ENCODE measurements at regions not wholly inside any gene's neighbourhood (a gene's known extent, or its start where the extent isn't known, plus 50 kb on each side); places are given as distances from the start of the nearest gene placed in this dataset.

- DNase-seq = no peak
- no peaks in the 10 kb centered on the region for H3K36me3 ChIP-seq (ENCODE audit: insufficient read depth, low read length)
- no peak overlapping the region for H3K4me3 Mint-ChIP-seq
- H3K9me3 Mint-ChIP-seq = no peaks in the 10 kb centered on the region
- no peaks in the 10 kb centered on the region for H3K36me3 Mint-ChIP-seq (ENCODE audit: low read depth)
- ChIA-PET CTCF (no interaction called here), POLR2A (no interaction called here)
- ATAC-seq (ENCODE audit: poor library complexity) = no peak
- H3K4me1 ChIP-seq (ENCODE audit: insufficient read depth, low read length) = peaks cover 14% of the 10 kb centered on the region
- intact Hi-C loops (cut with DNase I, micrococcal nuclease) = loop anchor here (2.0 to 10.0 kb wide), 3 partner anchors 369 to 451 kb away; no protein-coding TSS in a partner anchor
- peaks cover 41% of the 10 kb centered on the region for H3K27me3 Mint-ChIP-seq
- H3K27me3 ChIP-seq (ENCODE audit: control insufficient read depth in 1 of 2, insufficient read depth in 2 of 2, low read length in 2 of 2) = peaks cover 18 to 42% of the 10 kb centered on the region in 2 experiments
- H3K4me1 Mint-ChIP-seq (ENCODE audit: low read depth) = no peaks in the 10 kb centered on the region
- no peak for TF ChIP-seq CTCF (IDR thresholded peaks at IDR 0.05)
- H3K27ac ChIP-seq (ENCODE audit: low read depth in 1 of 2, low read length in 2 of 2) = no peak overlapping the region
- peaks cover 0 to 12% of the 10 kb centered on the region in 2 experiments for H3K9me3 ChIP-seq (ENCODE audit: control insufficient read depth in 1 of 2, insufficient read depth in 1 of 2, low read length in 2 of 2)
- H3K27ac Mint-ChIP-seq = no peak overlapping the region
- no peak overlapping the region for H3K4me3 ChIP-seq (ENCODE audit: low read length)
Measured at GRCh38 chr2:126973745-126974144, 75.1 kb downstream of the TEX51 start.

- H3K36me3 Mint-ChIP-seq (ENCODE audit: low read depth) = no peaks in the 10 kb centered on the region
- intact Hi-C loops (cut with DNase I, micrococcal nuclease) = loop anchor here in 1 of 2 experiments (10.0 kb wide), 1 partner anchor 371 kb away; no protein-coding TSS in a partner anchor
Measured at GRCh38 chr2:126975671-126976655, 77.3 kb downstream of the TEX51 start.

More at GRCh38 chr2:126975671-126976655, 77.3 kb downstream of the TEX51 start:
- Histone ChIP-seq H3K4me3 (ENCODE audit: low read length) (no peak overlapping the region), H3K4me1 (ENCODE audit: insufficient read depth, low read length) (peaks cover 14% of the 10 kb centered on the region), H3K9me3 (ENCODE audit: control insufficient read depth in 1 of 2, insufficient read depth in 1 of 2, low read length in 2 of 2) (peaks cover 0 to 12% of the 10 kb centered on the region in 2 experiments), H3K36me3 (ENCODE audit: insufficient read depth, low read length) (no peaks in the 10 kb centered on the region), H3K27me3 (ENCODE audit: control insufficient read depth in 1 of 2, insufficient read depth in 2 of 2, low read length in 2 of 2) (peaks cover 14 to 28% of the 10 kb centered on the region in 2 experiments), H3K27ac (ENCODE audit: low read depth in 1 of 2, low read length in 2 of 2) (no peak overlapping the region)
- Mint-ChIP-seq H3K27ac (no peak overlapping the region), H3K4me1 (ENCODE audit: low read depth) (no peaks in the 10 kb centered on the region), H3K4me3 (no peak overlapping the region), H3K9me3 (no peaks in the 10 kb centered on the region), H3K27me3 (peaks cover 21% of the 10 kb centered on the region)
- no peak for TF ChIP-seq CTCF (IDR thresholded peaks at IDR 0.05)
- POLR2A ChIA-PET = no interaction called here
- ATAC-seq (ENCODE audit: poor library complexity) (no peak), DNase-seq (no peak)
- CTCF ChIA-PET = no interaction called here
